ENCODE measurements at regions not wholly inside any gene's neighbourhood (a gene's known extent, or its start where the extent isn't known, plus 50 kb on each side); places are given as distances from the start of the nearest gene placed in this dataset.

DNA sequence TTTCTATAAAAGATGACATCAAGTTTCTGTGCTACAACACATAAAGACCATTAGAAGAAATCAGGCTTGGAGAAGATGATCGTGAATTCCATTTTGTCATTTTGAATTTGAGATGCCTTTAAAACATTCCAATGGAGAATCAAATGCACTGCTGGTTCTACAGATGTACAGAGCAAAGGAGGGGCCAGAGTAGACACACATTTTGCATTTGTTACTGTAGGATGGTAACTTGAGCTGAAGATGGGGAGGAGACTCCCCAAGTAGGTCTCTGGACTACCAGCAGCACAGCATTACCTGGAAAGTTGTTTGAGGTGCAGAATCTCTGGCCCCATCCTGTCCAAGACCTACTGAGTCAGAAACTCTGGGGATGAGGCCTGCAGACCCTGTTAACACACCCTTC lies 121.6 kb upstream of the RALGAPA2 start:
- no peaks in the 10 kb centered on the region for H3K9me3 ChIP-seq
- H3K4me1 ChIP-seq: no peaks in the 10 kb centered on the region
- peaks cover 0 to 18% of the 10 kb centered on the region in 2 donors for H3K27me3 ChIP-seq
- no peak overlapping the region for H3K4me3 ChIP-seq
- intact Hi-C loops (cut with DNase I; ENCODE audit: low total_unique reads): loop anchor here (5.0 kb wide), 1 partner anchor 317 kb away; no protein-coding TSS in a partner anchor
- no peak overlapping the region for H3K27ac ChIP-seq
- TF ChIP-seq POLR2A (IDR thresholded peaks at IDR 0.05): no peak
- TF ChIP-seq CTCF (IDR thresholded peaks at IDR 0.05): no peak
- no peak for TF ChIP-seq POLR2AphosphoS5 (IDR thresholded peaks at IDR 0.05)
- DNase-seq (ENCODE audit: low spot score in 2 of 2): no peak
- H3K36me3 ChIP-seq: no peaks in the 10 kb centered on the region

- no peak for TF ChIP-seq POLR2A (IDR thresholded peaks at IDR 0.05)
- no peak for TF ChIP-seq CTCF (IDR thresholded peaks at IDR 0.05)
- no peak for TF ChIP-seq POLR2AphosphoS5 (IDR thresholded peaks at IDR 0.05)
- Histone ChIP-seq H3K27ac (no peak overlapping the region), H3K4me3 (no peak overlapping the region), H3K4me1 (no peaks in the 10 kb centered on the region), H3K27me3 (peaks cover 0 to 18% of the 10 kb centered on the region in 2 donors), H3K9me3 (no peaks in the 10 kb centered on the region), H3K36me3 (no peaks in the 10 kb centered on the region)
- intact Hi-C loops (cut with DNase I; ENCODE audit: low total_unique reads): loop anchor here (5.0 kb wide), 1 partner anchor 315 kb away; no protein-coding TSS in a partner anchor
- no peak for DNase-seq (ENCODE audit: low spot score in 2 of 2)
Observed at GRCh38 chr20:20832715-20833114, 120.3 kb upstream of the RALGAPA2 start.

DNA sequence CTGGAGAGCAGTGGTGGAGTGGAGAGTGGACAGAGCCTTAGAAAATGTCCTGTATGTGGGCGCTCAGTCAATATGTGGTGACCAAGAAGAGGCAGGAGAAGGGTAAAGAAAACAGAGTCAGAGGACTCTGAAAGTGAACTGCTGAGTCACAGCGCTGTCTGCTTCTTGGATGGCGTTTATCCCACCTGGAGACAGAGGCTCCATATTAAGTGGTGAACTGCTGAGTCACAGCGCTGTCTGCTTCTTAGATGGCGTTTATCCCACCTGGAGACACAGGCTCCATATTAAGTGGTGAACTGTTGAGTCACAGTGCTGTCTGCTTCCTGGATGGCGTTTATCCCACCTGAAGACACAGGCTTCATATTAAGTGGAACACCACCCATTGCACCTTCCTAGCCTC lies 119.3 kb upstream of the RALGAPA2 start:
- Histone ChIP-seq H3K9me3 (no peaks in the 10 kb centered on the region), H3K27me3 (peaks cover 0 to 15% of the 10 kb centered on the region in 2 donors), H3K4me3 (no peak overlapping the region), H3K27ac (no peak overlapping the region), H3K36me3 (no peaks in the 10 kb centered on the region), H3K4me1 (no peaks in the 10 kb centered on the region)
- intact Hi-C loops (cut with DNase I; ENCODE audit: low total_unique reads): loop anchor here (5.0 kb wide), 1 partner anchor 314 kb away; no protein-coding TSS in a partner anchor
- no peak for DNase-seq (ENCODE audit: low spot score in 2 of 2)
- no peak for TF ChIP-seq POLR2A (IDR thresholded peaks at IDR 0.05)
- no peak for TF ChIP-seq CTCF (IDR thresholded peaks at IDR 0.05)
- TF ChIP-seq POLR2AphosphoS5 (IDR thresholded peaks at IDR 0.05): no peak

- no peak overlapping the region for H3K4me3 ChIP-seq
- no peaks in the 10 kb centered on the region for H3K9me3 ChIP-seq
- no peaks in the 10 kb centered on the region for H3K36me3 ChIP-seq
- no peak for DNase-seq (ENCODE audit: low spot score in 2 of 2)
- peaks cover 0 to 12% of the 10 kb centered on the region in 2 donors for H3K27me3 ChIP-seq
- H3K4me1 ChIP-seq: no peaks in the 10 kb centered on the region
- intact Hi-C loops (cut with DNase I; ENCODE audit: low total_unique reads): loop anchor here (5.0 kb wide), 1 partner anchor 312 kb away; no protein-coding TSS in a partner anchor
- TF ChIP-seq CTCF (IDR thresholded peaks at IDR 0.05) (no peak), POLR2AphosphoS5 (IDR thresholded peaks at IDR 0.05) (no peak), POLR2A (IDR thresholded peaks at IDR 0.05) (no peak)
- no peak overlapping the region for H3K27ac ChIP-seq
Observed at GRCh38 chr20:20829681-20830080, 117.2 kb upstream of the RALGAPA2 start.

GRCh38 chr20:20827992-20828597 lies 115.7 kb upstream of the RALGAPA2 start:
- intact Hi-C loops (cut with DNase I; ENCODE audit: low total_unique reads): no loop called here
- no peak for DNase-seq (ENCODE audit: low spot score in 2 of 2)
- no peaks in the 10 kb centered on the region for H3K9me3 ChIP-seq
- H3K27ac ChIP-seq: no peak overlapping the region
- no peaks in the 10 kb centered on the region for H3K36me3 ChIP-seq
- H3K27me3 ChIP-seq: peaks cover 0 to 5% of the 10 kb centered on the region in 2 donors
- H3K4me3 ChIP-seq: no peak overlapping the region
- TF ChIP-seq POLR2A (IDR thresholded peaks at IDR 0.05) (no peak), POLR2AphosphoS5 (IDR thresholded peaks at IDR 0.05) (no peak), CTCF (IDR thresholded peaks at IDR 0.05) (no peak)
- H3K4me1 ChIP-seq: no peaks in the 10 kb centered on the region

Data from breast epithelium (tissue), 4 donors.